Fibroblast of lung (primary cell): ENCODE measurements at regions not wholly inside any gene's neighbourhood (a gene's known extent, or its start where the extent isn't known, plus 50 kb on each side); places are given as distances from the start of the nearest gene placed in this dataset.
A peak's percentile ranks its signal among the peaks of the same experiment; 100 is the strongest.

Experiments
- DNase-seq, 2 donors: peaks; one replicate each; pipeline versions ENCODE4 v3.0.0 to v3.0.0-alpha.2; 2010; ENCODE audit warnings: low read depth in 2 of 2
- H2AFZ ChIP-seq: 2 replicates; pipeline ENCODE4 v1.5.1; 2012; ENCODE audit warnings: low read length, control low read depth, inconsistent platforms
- H3K27ac ChIP-seq: 2 replicates; pipeline ENCODE4 v1.5.1; 2011; ENCODE audit warnings: low read length, control low read depth; ENCODE audit not compliant: insufficient read depth
- H3K27me3 ChIP-seq: 2 replicates; pipeline ENCODE4 v1.5.1; 2011; ENCODE audit warnings: mild to moderate bottlenecking, low read length; ENCODE audit not compliant: control insufficient read depth, insufficient read depth
- H3K36me3 ChIP-seq: 2 replicates; pipeline ENCODE4 v1.5.1; 2011; ENCODE audit warnings: low read length; ENCODE audit not compliant: control insufficient read depth, insufficient read depth
- H3K4me1 ChIP-seq: 2 replicates; pipeline ENCODE4 v1.5.1; 2011; ENCODE audit warnings: low read length; ENCODE audit not compliant: control insufficient read depth, insufficient read depth; ENCODE audit errors: extremely low read depth
- H3K4me2 ChIP-seq: 2 replicates; pipeline ENCODE4 v1.5.1; 2011; ENCODE audit warnings: low read length, control low read depth; ENCODE audit not compliant: insufficient read depth; ENCODE audit errors: extremely low read depth
- H3K4me3 ChIP-seq, 4 experiments: fragments of 200-600 bp in 1 of 4; sonication (generic) in 1 of 4; replicated peaks in 1 of 4; 2 replicates each; pipeline ENCODE4 v1.5.1; 2011 to 2016; ENCODE audit warnings: low read length in 4 of 4, low read depth in 3 of 4, mild to moderate bottlenecking in 3 of 4, control low read depth in 2 of 4, inconsistent platforms in 1 of 4, mixed read lengths in 1 of 4; ENCODE audit not compliant: insufficient read depth in 1 of 4; ENCODE audit errors: control extremely low read depth in 1 of 4
- H3K79me2 ChIP-seq: 2 replicates; pipeline ENCODE4 v1.5.1; 2012; ENCODE audit warnings: mild to moderate bottlenecking, low read length, inconsistent platforms; ENCODE audit not compliant: control insufficient read depth, insufficient read depth
- H3K9ac ChIP-seq: 2 replicates; pipeline ENCODE4 v1.5.1; 2011; ENCODE audit warnings: mild to moderate bottlenecking, low read length, control low read depth; ENCODE audit not compliant: insufficient read depth
- H3K9me3 ChIP-seq: 2 replicates; pipeline ENCODE4 v1.5.1; 2012; ENCODE audit warnings: low read depth, low read length; ENCODE audit not compliant: control insufficient read depth, insufficient read depth
- H4K20me1 ChIP-seq: 2 replicates; pipeline ENCODE4 v1.5.1; 2011; ENCODE audit warnings: low read length; ENCODE audit not compliant: control insufficient read depth, insufficient read depth; ENCODE audit errors: extremely low read depth
- CTCF ChIP-seq, 2 donors: IDR thresholded peaks in 1 of 2; conservative IDR thresholded peaks in 1 of 2; 1 replicate in 1 of 2; 2 replicates in 1 of 2; pipeline ENCODE4 v1.5.1; 2011 to 2012; ENCODE audit warnings: low read length in 2 of 2, control low read depth in 1 of 2, inconsistent platforms in 1 of 2, low read depth in 1 of 2, mild to moderate bottlenecking in 1 of 2
- EZH2 ChIP-seq: IDR thresholded peaks from 2 replicates; pipeline ENCODE4 v1.5.1; 2012; ENCODE audit warnings: low read length, control low read depth, mild to moderate bottlenecking; ENCODE audit errors: missing control alignments

DNA sequence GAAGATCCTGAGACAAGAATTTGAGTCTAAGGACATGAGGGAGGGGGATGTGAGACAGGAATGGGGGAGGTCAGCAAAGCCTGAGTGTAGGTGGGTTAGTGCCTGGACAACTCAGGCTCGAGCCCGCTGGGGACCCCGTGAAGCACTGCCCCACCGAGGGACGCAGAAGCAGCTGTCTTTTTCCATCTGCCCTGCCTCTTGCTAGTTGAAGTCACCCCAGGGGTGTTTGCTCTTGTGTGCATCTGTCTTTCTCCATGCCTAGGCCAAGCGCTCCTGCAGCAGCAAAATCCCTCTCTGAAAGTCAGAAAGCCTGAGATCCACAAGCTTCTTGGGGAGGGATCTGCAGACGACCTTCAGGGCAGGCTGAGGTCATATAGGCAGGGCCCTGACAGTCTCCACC lies 79.0 kb upstream of the CELF2 start:
- Histone ChIP-seq H2AFZ (no peak overlapping the region), H3K9me3 (no peaks in the 10 kb centered on the region), H4K20me1 (no peaks in the 10 kb centered on the region), H3K4me1 (no peaks in the 10 kb centered on the region), H3K79me2 (no peaks in the 10 kb centered on the region), H3K36me3 (no peaks in the 10 kb centered on the region), H3K27ac (no peak overlapping the region), H3K27me3 (peaks cover 3% of the 10 kb centered on the region), H3K9ac (no peak overlapping the region), H3K4me3 (no peak overlapping the region), H3K4me2 (no peak overlapping the region)
- TF ChIP-seq CTCF (conservative IDR thresholded peaks at IDR 0.05 in 1 of 2, IDR thresholded peaks at IDR 0.05 in 1 of 2; ENCODE audit: low read depth in 1 of 2, low read length in 2 of 2), result no peak
- DNase-seq, result no peak

DNA sequence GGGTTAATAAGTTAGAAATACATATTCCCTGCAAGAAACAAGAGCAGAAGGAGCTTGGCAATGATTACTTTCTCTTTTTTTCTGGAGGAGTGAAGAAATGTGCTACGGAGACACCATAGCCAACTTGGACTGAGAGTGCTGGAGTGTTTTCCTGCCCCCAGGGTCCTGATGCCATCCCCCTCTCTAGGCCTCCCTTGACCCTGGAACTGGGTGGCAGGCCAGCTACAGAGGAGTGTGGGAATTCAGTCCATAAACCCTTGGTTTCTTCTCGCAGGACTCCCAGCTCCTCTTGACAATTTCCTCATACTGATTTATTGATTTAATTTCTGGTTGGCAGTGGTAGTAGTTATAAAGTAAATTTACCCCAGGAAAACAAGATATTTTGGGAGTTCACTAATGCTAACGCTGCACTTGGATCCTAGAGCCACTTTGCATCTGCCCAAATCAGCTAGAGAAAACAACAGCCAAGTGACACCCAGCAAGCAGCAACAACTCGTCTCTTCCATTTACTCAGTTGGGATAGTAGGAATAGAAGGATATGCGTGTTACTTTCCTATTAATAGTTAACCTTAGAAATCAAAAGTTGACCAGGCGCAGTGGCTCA lies 76.4 kb upstream of the CELF2 start:
- H2AFZ ChIP-seq, result no peak overlapping the region
- no peaks in the 10 kb centered on the region for H3K4me1 ChIP-seq
- H3K27ac ChIP-seq, result no peak overlapping the region
- H3K4me2 ChIP-seq, result no peak overlapping the region
- H3K27me3 ChIP-seq, result peaks cover 3% of the 10 kb centered on the region
- H3K79me2 ChIP-seq, result no peaks in the 10 kb centered on the region
- H4K20me1 ChIP-seq, result no peaks in the 10 kb centered on the region
- DNase-seq, result no peak
- TF ChIP-seq EZH2 (no peak), CTCF (conservative IDR thresholded peaks at IDR 0.05 in 1 of 2, IDR thresholded peaks at IDR 0.05 in 1 of 2; ENCODE audit: low read depth in 1 of 2, low read length in 2 of 2) (no peak)
- no peaks in the 10 kb centered on the region for H3K36me3 ChIP-seq
- no peaks in the 10 kb centered on the region for H3K9me3 ChIP-seq
- no peak overlapping the region for H3K9ac ChIP-seq
- no peak overlapping the region for H3K4me3 ChIP-seq

GRCh38 chr10:10942441-10942840 lies 75.2 kb upstream of the CELF2 start:
- peak in 1 of 2 donors; percentile 23 for DNase-seq
- no peak for TF ChIP-seq CTCF (conservative IDR thresholded peaks at IDR 0.05 in 1 of 2, IDR thresholded peaks at IDR 0.05 in 1 of 2; ENCODE audit: low read depth in 1 of 2, low read length in 2 of 2)
- TF ChIP-seq EZH2, result no peak
- Histone ChIP-seq H3K27ac (no peak overlapping the region), H3K4me3 (no peak overlapping the region), H3K36me3 (no peaks in the 10 kb centered on the region), H3K9ac (no peak overlapping the region), H2AFZ (no peak overlapping the region), H3K4me1 (no peaks in the 10 kb centered on the region), H3K9me3 (no peaks in the 10 kb centered on the region), H3K79me2 (no peaks in the 10 kb centered on the region), H3K4me2 (no peak overlapping the region), H4K20me1 (no peaks in the 10 kb centered on the region), H3K27me3 (no peaks in the 10 kb centered on the region)
